ENCODE measurements at regions not wholly inside any gene's neighbourhood (a gene's known extent, or its start where the extent isn't known, plus 50 kb on each side); places are given as distances from the start of the nearest gene placed in this dataset.
"Not testable (repeated sequence)": the region's sequence is repeated elsewhere in the genome, so short reads cannot be mapped to it uniquely, and the experiment has no call there.

DNA sequence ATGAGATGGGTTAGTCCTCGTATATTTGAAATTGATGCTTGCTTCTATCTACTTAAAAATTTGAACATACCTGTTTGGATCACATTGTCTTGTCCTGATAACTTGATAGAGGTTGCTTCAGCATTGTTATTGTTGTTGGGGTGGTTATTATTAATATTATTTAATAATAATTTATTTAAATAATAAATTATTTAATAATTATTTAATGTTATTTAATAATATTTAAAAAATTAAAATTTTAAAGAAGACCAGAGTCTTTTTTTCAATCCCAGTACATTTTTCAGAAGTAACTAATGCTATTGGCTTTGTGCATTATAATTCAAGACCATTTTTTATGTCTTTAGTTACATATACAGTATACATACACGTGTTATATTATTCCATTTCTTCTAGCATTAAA lies 116.6 kb upstream of the DUSP22 start:
- Histone ChIP-seq H3K4me1 (ENCODE audit: low read length) (peaks cover 10% of the 10 kb centered on the region), H3K4me3 (ENCODE audit: low read length) (no peak overlapping the region), H3K4me2 (ENCODE audit: low read length) (no peak overlapping the region), H3K9ac (ENCODE audit: low read length) (no peak overlapping the region), H3K36me3 (replicated peaks; ENCODE audit: low read depth, low read length) (no peaks in the 10 kb centered on the region), H3K9me3 (ENCODE audit: insufficient read depth, low read length) (no peaks in the 10 kb centered on the region), H3K79me2 (ENCODE audit: low read length) (peaks cover 6% of the 10 kb centered on the region), H3K27ac (ENCODE audit: low read length) (no peak overlapping the region), H2AFZ (ENCODE audit: low read depth, low read length) (no peak overlapping the region), H4K20me1 (ENCODE audit: insufficient read depth, low read length) (no peaks in the 10 kb centered on the region), H3K27me3 (ENCODE audit: low read depth, low read length) (no peaks in the 10 kb centered on the region)
- no peak for TF ChIP-seq CTCF (IDR thresholded peaks at IDR 0.05; ENCODE audit: low read depth, low read length)
- TF ChIP-seq EZH2phosphoT487 (IDR thresholded peaks at IDR 0.05; ENCODE audit: low read depth): no peak

DNA sequence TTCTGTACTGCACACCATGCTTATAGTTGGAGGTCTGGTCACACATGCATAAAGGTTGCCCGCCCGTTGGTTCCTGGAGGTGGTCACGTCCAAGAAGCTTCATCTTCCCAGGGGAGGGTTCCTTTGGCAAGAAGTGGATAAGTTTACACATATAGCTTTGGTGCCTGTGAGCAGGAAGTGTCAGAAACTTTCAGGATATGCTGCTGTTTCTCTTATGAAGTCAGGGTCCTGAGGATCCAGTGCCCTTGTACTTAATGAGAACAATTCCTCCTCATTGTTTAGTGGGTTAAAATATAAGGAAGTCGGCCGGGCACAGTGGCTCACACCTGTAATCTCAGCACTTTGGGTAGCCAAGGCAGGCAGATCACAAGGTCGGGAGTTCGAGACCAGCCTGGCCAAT lies 115.5 kb upstream of the DUSP22 start:
- H3K4me2 ChIP-seq (ENCODE audit: low read length): no peak overlapping the region

DNA sequence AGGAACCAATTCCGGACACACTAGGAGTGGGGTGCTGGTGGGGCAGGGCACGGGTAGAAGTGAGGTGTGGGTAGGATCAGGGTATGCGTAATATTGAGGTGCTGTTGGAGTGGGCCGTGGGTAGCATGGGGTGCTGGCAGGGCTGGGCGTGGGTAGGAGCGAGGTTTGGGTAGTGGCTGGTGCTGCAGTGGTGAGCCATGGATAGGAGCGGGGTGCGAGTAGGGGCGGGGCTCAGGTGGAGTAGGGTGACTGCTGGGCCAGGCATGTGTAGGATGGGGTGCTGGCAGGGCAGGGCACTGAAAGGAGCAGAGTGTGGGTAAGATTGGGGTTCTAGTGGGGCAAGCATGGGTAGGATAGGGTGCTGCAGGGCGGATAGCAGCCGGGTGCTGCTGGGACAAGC lies 114.2 kb upstream of the DUSP22 start:
- peaks cover 9% of the 10 kb centered on the region for H3K36me3 ChIP-seq (replicated peaks; ENCODE audit: low read depth, low read length)
- H4K20me1 ChIP-seq (ENCODE audit: insufficient read depth, low read length): no peaks in the 10 kb centered on the region
- H3K27me3 ChIP-seq (ENCODE audit: low read depth, low read length): no peaks in the 10 kb centered on the region
- H3K9me3 ChIP-seq (ENCODE audit: insufficient read depth, low read length): no peaks in the 10 kb centered on the region
- no peak overlapping the region for H3K27ac ChIP-seq (ENCODE audit: low read length)
- H3K79me2 ChIP-seq (ENCODE audit: low read length): peaks cover 29% of the 10 kb centered on the region
- H3K4me3 ChIP-seq (ENCODE audit: low read length): no peak overlapping the region
- peaks cover 30% of the 10 kb centered on the region for H3K4me1 ChIP-seq (ENCODE audit: low read length)
- no peak overlapping the region for H3K4me2 ChIP-seq (ENCODE audit: low read length)
- TF ChIP-seq CTCF (IDR thresholded peaks at IDR 0.05; ENCODE audit: low read depth, low read length) (no peak), EZH2phosphoT487 (IDR thresholded peaks at IDR 0.05; ENCODE audit: low read depth) (no peak)
- no peak overlapping the region for H2AFZ ChIP-seq (ENCODE audit: low read depth, low read length)
- no peak overlapping the region for H3K9ac ChIP-seq (ENCODE audit: low read length)

More for the DNA sequence above, 115.5 kb upstream of the DUSP22 start:
- H3K4me1 ChIP-seq (ENCODE audit: low read length): peaks cover 19% of the 10 kb centered on the region
- H2AFZ ChIP-seq (ENCODE audit: low read depth, low read length): no peak overlapping the region
- no peak overlapping the region for H3K27ac ChIP-seq (ENCODE audit: low read length)
- H3K27me3 ChIP-seq (ENCODE audit: low read depth, low read length): no peaks in the 10 kb centered on the region
- TF ChIP-seq EZH2phosphoT487 (IDR thresholded peaks at IDR 0.05; ENCODE audit: low read depth) (no peak), CTCF (IDR thresholded peaks at IDR 0.05; ENCODE audit: low read depth, low read length) (no peak)
- no peak overlapping the region for H3K9ac ChIP-seq (ENCODE audit: low read length)
- H3K79me2 ChIP-seq (ENCODE audit: low read length): peaks cover 15% of the 10 kb centered on the region
- H3K9me3 ChIP-seq (ENCODE audit: insufficient read depth, low read length): no peaks in the 10 kb centered on the region
- no peak overlapping the region for H3K4me3 ChIP-seq (ENCODE audit: low read length)
- H4K20me1 ChIP-seq (ENCODE audit: insufficient read depth, low read length): no peaks in the 10 kb centered on the region
- H3K36me3 ChIP-seq (replicated peaks; ENCODE audit: low read depth, low read length): no peaks in the 10 kb centered on the region

- not testable (repeated sequence) for H3K27me3 ChIP-seq (ENCODE audit: low read depth, low read length); H3K4me3 ChIP-seq (ENCODE audit: low read length); H3K27ac ChIP-seq (ENCODE audit: low read length); H3K9me3 ChIP-seq (ENCODE audit: insufficient read depth, low read length); H2AFZ ChIP-seq (ENCODE audit: low read depth, low read length); H3K9ac ChIP-seq (ENCODE audit: low read length); H4K20me1 ChIP-seq (ENCODE audit: insufficient read depth, low read length); H3K4me2 ChIP-seq (ENCODE audit: low read length)
- H3K4me1 ChIP-seq (ENCODE audit: low read length): peaks cover 34% of the 10 kb centered on the region
- H3K36me3 ChIP-seq (replicated peaks; ENCODE audit: low read depth, low read length): peaks cover 17% of the 10 kb centered on the region
- H3K79me2 ChIP-seq (ENCODE audit: low read length): peaks cover 37% of the 10 kb centered on the region
These were observed 113.4 kb upstream of the DUSP22 start for GRCh38 chr6:178929-179328.
